ENCODE measurements at regions not wholly inside any gene's neighbourhood (a gene's known extent, or its start where the extent isn't known, plus 50 kb on each side); places are given as distances from the start of the nearest gene placed in this dataset.
"Not testable (repeated sequence)": the region's sequence is repeated elsewhere in the genome, so short reads cannot be mapped to it uniquely, and the experiment has no call there.

GRCh38 chr17:70266394-70266793 is 97.1 kb downstream of the KCNJ2 start:
- no peak for ATAC-seq
- no peak overlapping the region for H3K4me3 Mint-ChIP-seq
- no peaks in the 10 kb centered on the region for H3K36me3 Mint-ChIP-seq (ENCODE audit: low read depth)

GRCh38 chr17:70268383-70268782 is 99.1 kb downstream of the KCNJ2 start:
- Mint-ChIP-seq H3K27ac (no peak overlapping the region), H3K36me3 (ENCODE audit: low read depth) (no peaks in the 10 kb centered on the region), H3K4me1 (no peaks in the 10 kb centered on the region), H3K4me3 (no peak overlapping the region), H3K9me3 (no peaks in the 10 kb centered on the region), H3K27me3 (no peaks in the 10 kb centered on the region)
- no peak for DNase-seq
- no peak for ATAC-seq

More at GRCh38 chr17:70266394-70266793, 97.1 kb downstream of the KCNJ2 start:
- Mint-ChIP-seq H3K4me1 (no peaks in the 10 kb centered on the region), H3K27ac (no peak overlapping the region), H3K9me3 (no peaks in the 10 kb centered on the region), H3K27me3 (no peaks in the 10 kb centered on the region)
- no peak for DNase-seq

GRCh38 chr17:70270554-70270953 is 101.2 kb downstream of the KCNJ2 start:
- ATAC-seq (no peak), DNase-seq (no peak)
- Mint-ChIP-seq H3K27me3 (no peaks in the 10 kb centered on the region), H3K27ac (no peak overlapping the region), H3K4me1 (no peaks in the 10 kb centered on the region), H3K4me3 (no peak overlapping the region), H3K9me3 (no peaks in the 10 kb centered on the region), H3K36me3 (ENCODE audit: low read depth) (no peaks in the 10 kb centered on the region)

DNA sequence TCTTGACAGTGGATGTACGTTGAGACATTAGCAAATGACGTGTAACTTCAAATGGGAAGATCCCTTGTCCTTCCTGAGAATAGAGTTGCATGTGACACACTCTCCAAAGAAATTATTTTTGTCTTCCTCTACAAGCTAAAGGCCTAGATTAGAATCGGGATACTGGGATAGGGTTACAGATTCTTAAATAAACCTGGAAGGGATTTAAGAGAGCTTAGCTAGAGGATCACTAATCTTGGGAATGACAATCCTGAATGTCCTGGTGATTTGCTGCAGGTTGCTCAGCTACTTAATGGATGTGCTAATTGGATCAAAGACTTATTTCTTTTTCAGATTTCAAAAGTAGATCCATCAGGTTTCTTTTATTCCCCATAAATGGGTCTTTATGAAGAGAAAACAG is 101.9 kb downstream of the KCNJ2 start:
- Mint-ChIP-seq H3K4me3 (no peak overlapping the region), H3K36me3 (ENCODE audit: low read depth) (no peaks in the 10 kb centered on the region), H3K27ac (no peak overlapping the region), H3K9me3 (no peaks in the 10 kb centered on the region), H3K27me3 (no peaks in the 10 kb centered on the region), H3K4me1 (no peaks in the 10 kb centered on the region)
- DNase-seq (no peak), ATAC-seq (no peak)

DNA sequence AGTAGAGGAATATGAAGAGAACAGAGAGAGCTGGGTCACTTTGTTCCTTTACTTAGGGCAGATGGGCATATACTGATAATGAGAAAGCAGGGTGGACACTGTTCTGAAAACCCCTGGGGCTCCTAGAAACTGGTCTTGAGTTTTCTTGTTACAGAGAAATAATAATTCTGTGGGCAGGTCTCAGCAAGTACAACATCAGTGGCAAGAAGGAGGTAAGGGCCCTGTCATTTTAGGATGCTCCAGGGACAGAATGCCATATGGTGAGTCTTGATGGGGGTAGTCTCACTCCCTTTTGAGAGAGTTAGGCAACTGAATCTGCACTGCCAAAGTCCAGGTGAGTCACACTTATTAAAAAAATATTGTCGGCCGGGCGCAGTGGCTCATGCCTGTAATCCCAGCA is 102.3 kb downstream of the KCNJ2 start:
- H3K9me3 Mint-ChIP-seq, result no peaks in the 10 kb centered on the region
- no peak overlapping the region for H3K27ac Mint-ChIP-seq
- DNase-seq (no peak), ATAC-seq (no peak)
- no peaks in the 10 kb centered on the region for H3K4me1 Mint-ChIP-seq
- no peaks in the 10 kb centered on the region for H3K27me3 Mint-ChIP-seq
- no peaks in the 10 kb centered on the region for H3K36me3 Mint-ChIP-seq (ENCODE audit: low read depth)
- H3K4me3 Mint-ChIP-seq, result no peak overlapping the region

- Mint-ChIP-seq H3K27ac (no peak overlapping the region), H3K4me1 (no peaks in the 10 kb centered on the region), H3K36me3 (ENCODE audit: low read depth) (no peaks in the 10 kb centered on the region), H3K9me3 (no peaks in the 10 kb centered on the region), H3K4me3 (no peak overlapping the region), H3K27me3 (no peaks in the 10 kb centered on the region)
- ATAC-seq (no peak), DNase-seq (no peak)
These were observed 104.9 kb downstream of the KCNJ2 start for GRCh38 chr17:70274255-70274654.

- Mint-ChIP-seq H3K27me3 (peaks cover 2% of the 10 kb centered on the region), H3K4me3 (no peak overlapping the region), H3K9me3 (peaks cover 4% of the 10 kb centered on the region), H3K4me1 (no peaks in the 10 kb centered on the region), H3K27ac (no peak overlapping the region), H3K36me3 (ENCODE audit: low read depth) (no peaks in the 10 kb centered on the region)
- DNase-seq (no peak), ATAC-seq (no peak)
These were observed 107.6 kb downstream of the KCNJ2 start for GRCh38 chr17:70276906-70277305.

DNA sequence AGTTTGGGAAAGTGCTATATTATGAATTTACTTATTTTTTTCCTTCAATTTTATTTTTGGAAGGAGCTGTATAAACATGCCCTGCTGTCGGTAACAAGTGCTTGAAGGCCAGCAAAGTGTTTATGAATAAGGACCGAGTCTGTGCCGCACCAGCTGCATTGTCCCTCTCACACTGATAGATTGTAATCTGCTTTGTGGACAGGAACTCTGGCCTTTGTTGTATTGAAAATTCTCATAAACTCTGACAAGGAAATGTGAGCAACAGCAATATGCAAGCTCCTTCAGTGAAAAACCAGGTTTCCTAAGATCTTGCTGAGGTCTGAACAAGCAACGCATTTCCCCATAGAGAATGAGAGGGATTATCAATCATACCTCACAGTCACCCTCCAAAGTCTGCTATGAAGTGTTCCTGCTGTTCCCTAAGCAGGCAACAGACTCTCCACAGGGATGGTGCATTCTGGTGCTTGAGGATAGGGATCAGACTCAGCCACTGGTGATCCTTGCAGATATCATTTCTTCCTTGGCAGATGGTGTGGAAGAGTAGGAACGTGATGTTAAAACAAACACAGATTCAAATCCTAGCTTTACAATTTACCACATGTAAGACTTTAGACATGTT is 109.6 kb downstream of the KCNJ2 start:
- H3K4me3 Mint-ChIP-seq, result no peak overlapping the region
- no peaks in the 10 kb centered on the region for H3K4me1 Mint-ChIP-seq
- no peaks in the 10 kb centered on the region for H3K36me3 Mint-ChIP-seq (ENCODE audit: low read depth)
- H3K27me3 Mint-ChIP-seq, result peaks cover 2% of the 10 kb centered on the region
- ATAC-seq (no peak), DNase-seq (no peak)
- H3K27ac Mint-ChIP-seq, result no peak overlapping the region
- H3K9me3 Mint-ChIP-seq, result peaks cover 4% of the 10 kb centered on the region

GRCh38 chr17:70286391-70286790 is 117.1 kb downstream of the KCNJ2 start:
- ATAC-seq (no peak), DNase-seq (no peak)
- Mint-ChIP-seq H3K27ac (no peak overlapping the region), H3K9me3 (peaks cover 3% of the 10 kb centered on the region), H3K4me1 (no peaks in the 10 kb centered on the region), H3K4me3 (no peak overlapping the region), H3K36me3 (ENCODE audit: low read depth) (no peaks in the 10 kb centered on the region), H3K27me3 (no peaks in the 10 kb centered on the region)

DNA sequence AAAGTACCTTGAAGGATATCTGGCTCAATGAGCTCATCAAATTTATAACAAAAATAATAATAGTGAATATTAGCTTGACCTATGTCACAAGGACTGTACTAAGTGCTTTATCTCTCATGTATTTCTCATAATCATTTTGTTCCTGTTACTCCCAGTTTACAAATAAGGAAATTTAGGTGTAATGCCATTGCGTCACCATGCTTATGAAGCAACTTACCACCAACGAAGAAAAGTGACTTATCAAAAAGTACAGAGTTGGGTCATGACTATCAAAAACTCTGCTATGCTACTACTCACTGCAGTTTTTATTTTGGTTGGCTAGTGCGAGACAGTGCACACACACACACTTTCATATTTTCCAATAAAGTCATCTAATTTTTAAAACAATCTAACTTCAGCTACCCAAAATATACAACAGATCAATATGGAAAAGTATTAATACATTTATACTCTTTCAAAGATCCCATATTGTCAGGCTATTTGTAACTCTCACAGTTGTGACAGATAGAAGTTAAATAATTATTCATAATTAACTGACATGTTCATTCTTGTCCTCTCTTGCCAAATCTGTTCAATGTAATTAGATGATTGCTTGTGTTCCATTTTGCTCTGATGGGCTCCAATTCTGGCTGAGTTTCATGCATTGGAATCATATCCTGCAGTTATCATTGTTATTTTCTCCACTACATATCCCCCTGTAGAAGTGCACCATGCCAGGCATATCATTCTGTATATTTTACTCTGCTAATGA is 119.4 kb downstream of the KCNJ2 start:
- Mint-ChIP-seq H3K27me3 (no peaks in the 10 kb centered on the region), H3K36me3 (ENCODE audit: low read depth) (no peaks in the 10 kb centered on the region), H3K27ac (no peak overlapping the region), H3K4me3 (no peak overlapping the region), H3K9me3 (peaks cover 3% of the 10 kb centered on the region), H3K4me1 (no peaks in the 10 kb centered on the region)
- ATAC-seq (no peak), DNase-seq (no peak)

- no peak for DNase-seq
- ATAC-seq, result no peak
- Mint-ChIP-seq H3K4me3 (no peak overlapping the region), H3K9me3 (peaks cover 3% of the 10 kb centered on the region), H3K27ac (no peak overlapping the region), H3K4me1 (no peaks in the 10 kb centered on the region), H3K27me3 (no peaks in the 10 kb centered on the region), H3K36me3 (ENCODE audit: low read depth) (no peaks in the 10 kb centered on the region)
These were observed 121.4 kb downstream of the KCNJ2 start for GRCh38 chr17:70290770-70291169.

GRCh38 chr17:70292366-70292765 is 123.0 kb downstream of the KCNJ2 start:
- Mint-ChIP-seq H3K4me3 (no peak overlapping the region), H3K4me1 (no peaks in the 10 kb centered on the region), H3K9me3 (peaks cover 8% of the 10 kb centered on the region), H3K27me3 (no peaks in the 10 kb centered on the region), H3K27ac (no peak overlapping the region), H3K36me3 (ENCODE audit: low read depth) (no peaks in the 10 kb centered on the region)
- DNase-seq (no peak), ATAC-seq (no peak)

DNA sequence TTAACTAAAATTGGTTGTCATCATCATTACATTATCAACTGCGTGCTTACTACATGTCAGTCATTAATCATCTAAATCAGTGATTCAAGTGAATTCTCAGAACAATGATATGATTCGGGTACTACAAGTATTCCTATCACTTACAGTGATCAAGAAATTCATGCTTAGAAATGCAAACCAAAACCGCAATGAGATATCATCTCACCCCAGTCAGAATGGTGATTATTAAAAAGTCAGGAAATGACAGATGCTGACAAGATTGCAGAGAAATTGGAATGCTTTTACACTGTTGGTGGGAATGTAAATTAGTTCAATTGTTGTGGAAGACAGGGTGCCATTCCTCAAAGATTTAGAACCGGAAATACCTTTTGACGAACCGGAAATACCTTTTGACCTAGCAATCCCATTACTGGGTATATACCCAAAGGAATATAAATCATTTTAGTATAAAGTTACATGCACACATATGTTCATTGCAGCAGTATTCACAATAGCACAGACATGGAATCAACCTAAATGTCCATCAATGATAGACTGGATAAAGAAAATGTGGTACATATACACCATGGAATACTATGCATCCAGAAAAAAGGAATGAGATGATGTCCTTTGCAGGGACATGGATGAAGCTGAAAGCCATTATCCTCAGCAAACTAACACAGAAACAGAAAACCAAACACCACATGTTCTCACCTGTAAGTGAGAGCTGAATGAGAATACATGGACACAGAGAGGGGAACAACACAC is 124.4 kb downstream of the KCNJ2 start:
- H3K27me3 Mint-ChIP-seq; H3K36me3 Mint-ChIP-seq (ENCODE audit: low read depth); H3K9me3 Mint-ChIP-seq; H3K4me1 Mint-ChIP-seq; H3K27ac Mint-ChIP-seq; H3K4me3 Mint-ChIP-seq; DNase-seq; ATAC-seq: not testable (repeated sequence)

DNA sequence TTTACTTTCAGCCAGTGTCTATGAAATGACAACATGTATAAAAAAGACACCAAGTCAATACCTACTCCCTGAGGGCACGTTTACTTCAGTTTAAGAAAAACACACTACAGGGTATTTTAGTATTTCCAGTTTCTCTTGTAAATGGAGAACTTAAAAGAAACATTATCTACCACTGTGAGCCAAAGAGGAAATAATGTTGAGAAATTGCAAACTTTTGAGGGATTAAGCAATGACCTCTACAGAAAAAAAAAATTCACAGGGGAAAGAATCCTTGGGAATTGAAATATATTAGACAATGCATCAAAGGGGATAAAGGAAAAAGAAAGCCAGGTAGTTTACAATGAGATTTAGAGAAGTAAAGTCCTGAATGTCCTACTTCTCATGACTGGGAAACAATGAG is 126.0 kb downstream of the KCNJ2 start:
- ATAC-seq, result no peak
- DNase-seq, result no peak
- Mint-ChIP-seq H3K9me3 (peaks cover 12% of the 10 kb centered on the region), H3K27ac (no peak overlapping the region), H3K36me3 (ENCODE audit: low read depth) (no peaks in the 10 kb centered on the region), H3K27me3 (no peaks in the 10 kb centered on the region), H3K4me1 (no peaks in the 10 kb centered on the region), H3K4me3 (no peak overlapping the region)

GRCh38 chr17:70295731-70296130 is 126.4 kb downstream of the KCNJ2 start:
- no peaks in the 10 kb centered on the region for H3K4me1 Mint-ChIP-seq

More at GRCh38 chr17:70295731-70296130, 126.4 kb downstream of the KCNJ2 start:
- H3K36me3 Mint-ChIP-seq (ENCODE audit: low read depth), result no peaks in the 10 kb centered on the region
- DNase-seq, result no peak
- H3K27ac Mint-ChIP-seq, result no peak overlapping the region
- no peaks in the 10 kb centered on the region for H3K27me3 Mint-ChIP-seq
- peaks cover 14% of the 10 kb centered on the region for H3K9me3 Mint-ChIP-seq
- H3K4me3 Mint-ChIP-seq, result no peak overlapping the region
- no peak for ATAC-seq

Data from activated naive CD8-positive, alpha-beta T cell treated with anti-CD3 and anti-CD28 coated beads, Interleukin-2, amount 50 U/mL, for 24 hours (primary cell).